HG02852 (cell line): ENCODE measurements at regions not wholly inside any gene's neighbourhood (a gene's known extent, or its start where the extent isn't known, plus 50 kb on each side); places are given as distances from the start of the nearest gene placed in this dataset.
"Not testable (repeated sequence)": the region's sequence is repeated elsewhere in the genome, so short reads cannot be mapped to it uniquely, and the experiment has no call there.

Experiments
- ATAC-seq: cut with Tn5 transposase; IDR thresholded peaks from one replicate; pipeline ENCODE4 v1.9.1; 2021; ENCODE audit warnings: mild to moderate bottlenecking, moderate library complexity; ENCODE audit not compliant: unreplicated experiment

DNA sequence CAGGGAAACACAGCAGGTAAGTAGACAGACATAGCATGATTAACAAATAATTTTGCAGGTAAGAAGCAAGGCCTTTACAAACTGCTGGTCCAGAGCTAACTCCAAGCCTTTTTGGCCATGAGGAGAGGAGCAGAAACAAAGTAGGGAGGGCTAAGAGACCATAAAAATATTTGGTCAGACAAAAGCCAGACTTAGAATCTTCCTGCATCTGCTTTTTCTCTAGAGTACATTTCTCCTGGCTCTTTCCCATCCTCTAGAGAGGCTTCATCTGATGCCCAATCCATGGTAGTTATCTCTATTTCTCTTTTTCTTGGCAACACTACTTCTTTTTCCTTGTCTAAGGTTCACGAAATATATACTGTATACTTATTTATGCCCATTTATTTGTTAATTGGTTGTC, 577.1 kb downstream of the PIK3C3 start:
- no peak for ATAC-seq

DNA sequence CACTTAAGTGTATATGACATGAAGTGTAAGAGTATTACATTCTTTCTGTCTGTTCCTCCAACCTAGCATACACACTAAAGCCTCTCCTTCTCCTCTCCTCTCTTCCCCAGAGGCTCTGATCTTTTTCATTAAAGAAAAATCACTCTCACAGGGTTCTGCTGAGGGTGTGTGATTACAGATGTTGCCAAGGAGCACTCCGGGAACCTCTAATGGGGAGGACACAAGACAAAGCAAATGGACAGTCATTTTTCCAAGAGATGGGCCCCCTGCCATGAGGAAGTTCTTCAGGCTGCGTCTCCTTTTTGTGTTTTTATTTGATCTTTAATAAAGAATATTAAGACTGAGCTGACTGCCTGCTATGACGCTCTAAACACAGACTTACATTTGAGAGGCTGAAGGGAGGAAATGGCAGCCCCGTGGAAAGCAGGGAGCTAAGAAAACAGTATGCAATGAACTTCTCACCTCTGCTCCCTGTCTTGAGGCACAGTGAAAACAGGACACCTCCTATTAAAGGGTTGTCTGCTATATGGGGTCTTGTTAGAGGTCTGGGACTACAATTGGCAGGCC, 578.1 kb downstream of the PIK3C3 start:
- no peak for ATAC-seq

DNA sequence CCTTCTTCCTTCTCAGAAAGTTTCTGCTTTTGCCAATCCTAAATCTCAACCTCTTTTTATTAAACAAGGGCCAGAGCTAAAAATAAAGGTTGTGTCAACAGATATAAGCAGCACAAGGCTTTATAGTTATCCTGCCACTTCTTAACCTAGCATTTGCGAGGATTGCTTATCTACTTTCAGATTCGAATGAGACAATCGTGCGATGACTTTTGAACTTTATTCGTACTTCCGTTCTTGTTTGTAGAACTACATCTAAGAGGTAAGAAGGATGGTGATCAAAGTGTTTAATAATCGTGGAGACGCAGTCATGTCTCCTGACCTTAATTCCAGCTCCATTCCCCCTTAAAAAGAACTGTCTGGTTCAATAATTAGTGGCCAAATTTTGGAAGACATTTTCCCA, 578.6 kb downstream of the PIK3C3 start:
- ATAC-seq, result no peak

DNA sequence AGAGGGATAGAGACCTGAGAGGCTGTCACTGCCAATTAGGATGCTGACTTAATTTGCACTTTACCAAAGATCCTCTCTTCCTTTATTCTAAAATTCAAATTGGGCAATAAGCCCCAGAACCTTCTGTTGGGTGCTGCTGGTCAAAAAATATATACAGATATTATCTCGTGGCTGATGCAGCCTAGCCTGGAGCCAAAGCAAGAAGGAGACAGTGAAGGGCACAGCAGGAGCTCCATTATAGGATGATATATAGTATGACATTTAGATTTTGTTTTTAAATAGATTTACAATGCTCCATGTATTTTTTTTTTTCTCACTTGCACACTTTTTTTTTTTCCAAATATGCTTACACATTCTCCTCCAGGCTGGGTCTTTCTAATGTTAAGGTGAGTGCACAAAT, 579.3 kb downstream of the PIK3C3 start:
- ATAC-seq, result no peak

DNA sequence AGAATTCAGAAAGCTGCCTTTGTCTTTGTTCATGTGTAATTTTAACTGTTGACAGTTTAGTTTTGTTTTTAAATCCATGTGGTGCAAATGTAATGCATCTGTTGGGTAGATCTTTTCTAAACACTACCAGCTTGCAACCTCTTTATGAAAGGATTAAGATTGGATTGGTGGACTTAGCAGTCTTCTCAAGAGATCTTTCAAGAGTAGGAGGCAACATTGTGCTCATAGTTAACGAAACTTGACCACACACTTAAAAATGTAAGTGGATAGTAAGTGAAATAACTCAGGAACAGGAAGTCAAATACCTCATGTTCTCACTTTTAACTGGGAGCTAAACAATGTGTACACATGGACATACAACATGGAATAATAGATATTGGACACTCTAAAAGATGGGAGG, 579.0 kb downstream of the RIT2 start:
- no peak for ATAC-seq

DNA sequence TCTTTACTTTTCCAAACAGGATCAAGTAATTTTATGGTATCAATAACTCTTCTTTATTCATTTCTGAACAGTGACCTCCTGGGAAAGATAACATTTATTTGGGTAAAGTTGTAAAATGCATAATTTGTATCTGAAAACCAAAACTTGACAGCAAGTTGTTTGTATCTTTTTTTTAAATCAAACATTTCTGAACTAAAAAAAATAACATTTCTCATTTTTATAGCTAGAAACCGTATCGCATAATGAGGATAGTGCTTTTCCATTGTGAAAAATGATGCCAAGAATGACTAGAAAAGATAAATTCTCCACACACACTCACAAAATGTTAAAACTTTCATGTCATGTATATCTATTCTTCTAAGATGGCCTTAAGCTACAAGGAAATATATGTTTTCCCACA, 578.2 kb downstream of the RIT2 start:
- ATAC-seq, result no peak

DNA sequence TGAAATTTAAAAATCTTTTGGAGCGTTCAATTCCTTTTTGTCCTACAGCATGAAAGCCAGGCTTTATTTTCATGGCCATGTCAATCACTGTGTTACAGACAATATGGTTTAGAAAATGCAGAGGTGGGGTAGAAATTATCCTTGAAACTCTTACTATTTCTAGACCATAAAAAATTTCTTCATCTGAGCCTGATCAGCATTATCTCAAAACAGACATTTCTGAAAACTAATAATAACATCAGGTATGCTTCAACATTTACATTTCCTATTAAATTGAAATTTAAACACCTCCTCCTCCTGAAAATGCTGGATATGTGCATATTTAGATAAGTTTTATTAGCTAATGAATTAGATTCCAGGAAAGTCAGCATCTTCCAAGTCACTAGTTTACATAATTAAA, 570.6 kb downstream of the RIT2 start:
- ATAC-seq, result no peak

DNA sequence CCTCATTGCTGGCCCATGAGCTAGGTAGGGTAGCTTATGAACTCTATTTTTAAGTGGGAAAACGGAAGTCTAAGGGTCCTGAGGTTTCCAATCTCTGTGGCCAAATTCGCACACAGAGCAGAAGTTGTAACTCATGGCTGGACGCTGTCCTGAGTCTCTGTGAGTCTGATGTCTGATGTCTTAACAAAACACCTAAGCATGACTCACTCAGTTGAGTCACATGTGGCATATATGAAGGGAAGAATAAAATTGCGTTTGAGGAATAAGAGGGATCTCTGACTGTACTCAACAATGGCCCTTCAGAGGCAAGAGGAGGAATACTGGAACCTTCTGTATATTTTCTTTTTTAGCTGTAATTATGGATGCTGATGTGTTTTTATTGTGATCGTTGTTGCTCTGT, 569.7 kb downstream of the RIT2 start:
- ATAC-seq, result no peak

DNA sequence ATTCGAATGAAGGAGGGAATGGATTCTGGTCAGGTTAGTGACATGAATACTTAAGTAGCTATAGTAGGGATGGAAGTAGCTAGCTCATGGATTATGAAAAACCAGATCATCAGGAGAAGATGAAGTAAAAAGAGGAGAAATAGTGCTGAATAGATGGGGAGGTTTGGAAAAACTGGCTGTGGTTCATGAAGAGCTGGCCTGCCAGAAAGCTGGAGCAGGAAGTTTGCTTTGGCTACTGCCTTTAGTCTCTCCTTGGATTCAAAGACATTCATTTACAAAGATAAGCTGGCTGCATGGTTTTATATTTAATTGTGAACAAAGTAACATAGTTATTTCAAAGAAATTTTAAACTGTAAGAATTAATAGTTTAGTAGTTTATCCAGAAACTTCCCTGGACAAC, 567.0 kb downstream of the RIT2 start:
- ATAC-seq, result no peak

DNA sequence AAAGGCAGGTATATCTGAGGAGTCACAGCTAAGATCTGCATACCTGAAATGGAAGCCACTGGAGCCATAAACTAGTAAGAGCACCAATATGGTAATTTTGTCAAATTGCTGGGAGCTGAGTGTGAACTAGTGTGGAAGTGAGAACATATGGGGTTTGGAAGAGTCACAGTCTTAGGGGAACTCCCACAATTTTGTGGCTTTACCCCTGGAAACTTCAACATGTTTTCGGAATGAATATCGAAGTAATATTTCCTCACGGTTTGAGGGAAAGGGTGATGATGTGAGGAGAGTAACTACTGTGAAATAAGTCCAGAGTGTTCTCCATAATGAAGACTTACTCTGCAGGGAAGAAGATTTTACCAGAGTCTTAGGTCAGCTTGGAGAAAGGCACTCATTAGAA, 565.9 kb downstream of the RIT2 start:
- no peak for ATAC-seq

DNA sequence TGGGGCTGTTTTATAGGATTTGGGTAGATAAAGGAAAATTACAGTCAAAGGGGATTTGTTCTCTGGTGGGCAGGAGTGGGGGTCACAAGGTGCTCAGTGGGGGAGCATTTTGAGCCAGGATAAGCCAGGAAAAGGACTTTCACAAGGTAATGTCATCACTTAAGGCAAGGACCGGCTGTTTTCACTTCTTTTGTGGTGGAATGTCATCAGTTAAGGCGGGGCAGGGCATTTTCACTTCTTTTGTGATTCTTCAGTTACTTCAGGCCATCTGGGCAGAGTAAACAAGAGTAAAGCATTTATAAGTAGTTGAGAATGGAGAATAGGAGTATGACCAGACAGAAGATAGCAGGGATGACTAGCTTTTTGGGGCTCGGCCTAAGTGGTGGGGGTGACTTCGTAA, 562.9 kb downstream of the RIT2 start:
- not testable (repeated sequence) for ATAC-seq

DNA sequence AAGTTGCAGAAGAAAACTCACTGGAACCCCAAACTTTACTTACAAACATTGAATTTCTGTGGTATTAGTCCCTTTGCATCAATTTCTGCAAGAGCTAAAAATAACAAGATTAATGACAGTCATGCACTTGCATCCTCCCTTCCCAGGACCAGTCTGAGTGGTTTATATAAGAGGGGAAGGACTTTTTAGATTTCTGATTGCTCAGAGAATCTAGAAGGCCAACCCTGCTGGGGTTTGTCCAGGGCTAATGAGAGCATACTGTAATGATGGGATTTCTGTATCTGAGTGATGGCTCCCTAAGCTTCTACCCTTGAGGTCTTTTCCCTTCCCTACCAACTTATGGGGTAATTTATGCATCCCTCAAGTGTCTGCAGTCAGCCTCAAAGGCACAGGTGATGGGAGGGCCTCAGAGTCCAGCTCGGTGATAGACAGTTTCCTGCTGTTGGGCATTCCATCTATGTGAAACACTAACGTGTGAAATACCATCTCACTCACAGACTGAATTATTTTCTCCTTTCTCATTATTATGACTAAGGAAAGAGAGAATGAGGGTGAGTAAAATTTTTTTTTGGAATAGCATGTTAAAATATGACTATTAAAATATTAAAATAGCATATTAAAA, 556.3 kb downstream of the RIT2 start:
- ATAC-seq, result no peak

DNA sequence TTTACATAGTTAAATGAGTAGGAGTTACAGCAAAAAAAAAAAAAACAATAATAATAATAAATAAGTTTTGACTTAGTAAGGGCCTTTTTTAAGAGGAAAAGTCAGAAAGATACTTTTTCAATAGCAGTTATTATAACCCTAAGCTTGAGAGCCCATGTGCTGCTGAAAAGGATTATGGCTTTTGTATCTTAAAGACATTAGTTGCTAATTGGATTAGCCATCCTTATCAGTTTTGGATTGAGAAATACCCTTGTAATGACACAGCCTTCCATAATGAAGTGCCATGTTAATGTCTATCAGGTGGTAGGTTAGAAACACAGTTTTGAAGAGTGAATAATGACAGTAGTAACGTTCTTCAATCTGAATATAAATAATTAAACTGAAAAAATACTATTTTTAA, 554.0 kb downstream of the RIT2 start:
- no peak for ATAC-seq

DNA sequence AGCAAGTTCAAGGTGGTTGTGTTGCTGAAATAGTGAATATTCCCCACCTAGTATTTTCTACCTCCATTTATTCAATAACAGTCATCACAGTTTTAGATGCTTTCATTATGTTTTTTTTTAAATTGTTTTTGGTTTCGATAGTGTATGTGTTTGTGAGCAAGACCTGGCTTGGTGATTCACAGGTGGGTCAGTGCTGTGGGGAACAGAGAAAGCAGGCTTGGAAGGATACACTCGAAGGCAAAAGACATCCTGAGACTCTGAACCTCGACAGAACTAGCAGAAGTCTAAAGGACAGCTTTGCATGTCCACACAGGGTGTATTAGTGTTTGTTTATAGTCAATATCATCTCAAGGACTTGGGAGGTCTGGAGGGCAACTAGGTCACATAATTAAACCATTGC, 551.5 kb downstream of the RIT2 start:
- no peak for ATAC-seq

DNA sequence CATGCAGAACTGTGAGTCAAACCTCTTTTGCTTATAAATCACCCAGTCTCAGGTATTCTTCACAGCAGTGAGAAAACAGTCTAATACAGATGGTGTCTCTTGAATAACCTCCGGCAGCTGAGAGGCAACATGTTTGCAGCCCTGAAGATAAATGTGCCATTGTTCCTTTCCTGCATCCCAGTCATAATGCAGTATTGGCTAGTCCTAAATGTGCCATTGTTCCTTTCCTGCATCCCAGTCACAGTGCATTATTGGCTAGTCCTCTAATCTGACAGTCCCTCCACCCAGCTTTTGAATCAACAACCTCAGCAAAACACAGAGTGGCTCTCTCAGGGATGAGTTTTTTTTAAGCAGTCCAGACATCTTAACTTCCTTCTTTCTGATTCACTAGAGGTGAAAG, 550.7 kb downstream of the RIT2 start:
- no peak for ATAC-seq

DNA sequence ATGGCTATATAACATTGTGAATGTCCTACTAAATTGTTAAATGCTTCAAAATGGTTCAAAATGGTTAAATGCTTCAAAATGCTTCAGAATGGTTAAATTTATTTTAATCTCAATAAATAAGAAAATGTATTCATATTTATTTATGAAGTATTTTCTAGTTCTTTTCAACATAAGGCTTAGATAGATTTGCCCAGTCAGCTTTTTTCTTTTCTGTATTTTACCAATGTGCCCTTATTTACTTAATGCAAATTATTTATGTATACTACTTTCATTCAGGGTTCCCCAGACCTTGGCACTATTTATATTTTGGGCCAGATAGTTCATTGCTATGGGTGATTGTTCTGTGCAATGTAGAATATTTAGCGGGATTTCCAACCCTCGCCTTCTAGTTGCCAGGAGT, 546.7 kb downstream of the RIT2 start:
- ATAC-seq, result no peak

DNA sequence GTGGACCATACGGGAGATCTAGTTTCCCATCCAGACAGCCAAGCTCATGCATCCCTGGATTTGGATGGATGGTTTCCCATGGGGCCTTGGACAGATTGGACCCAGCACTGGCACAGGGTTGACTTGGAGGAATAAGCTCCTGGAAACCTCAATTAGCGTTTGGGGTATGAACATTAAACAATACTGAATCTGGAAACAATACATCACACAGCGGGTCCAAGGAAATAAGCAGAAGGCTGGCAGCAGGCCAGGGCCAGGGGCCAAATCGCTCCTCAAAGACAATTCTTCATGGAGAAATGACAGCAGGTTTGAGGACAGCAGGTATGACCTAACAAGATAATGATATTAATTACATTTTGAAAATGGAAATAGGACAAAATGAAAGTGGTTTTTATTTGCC, 540.6 kb downstream of the RIT2 start:
- ATAC-seq, result no peak

DNA sequence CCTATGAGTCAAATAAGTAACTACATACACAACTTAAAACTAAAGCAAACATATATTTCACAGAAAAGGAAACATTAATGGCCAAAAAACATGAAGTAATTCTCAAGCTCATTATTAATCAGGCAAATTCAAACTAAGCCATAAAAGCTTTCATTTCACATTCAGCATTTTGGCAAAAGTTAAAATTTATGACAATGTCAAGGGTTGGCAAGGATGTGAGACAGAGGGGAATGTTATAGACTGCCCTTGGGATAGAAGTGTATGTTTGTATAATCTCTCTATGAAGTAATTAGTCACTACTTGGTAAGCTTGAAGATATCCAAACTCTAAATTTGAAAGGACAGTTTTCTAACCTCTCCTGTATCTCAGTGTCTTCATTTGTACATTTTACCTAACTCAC, 539.4 kb downstream of the RIT2 start:
- no peak for ATAC-seq

DNA sequence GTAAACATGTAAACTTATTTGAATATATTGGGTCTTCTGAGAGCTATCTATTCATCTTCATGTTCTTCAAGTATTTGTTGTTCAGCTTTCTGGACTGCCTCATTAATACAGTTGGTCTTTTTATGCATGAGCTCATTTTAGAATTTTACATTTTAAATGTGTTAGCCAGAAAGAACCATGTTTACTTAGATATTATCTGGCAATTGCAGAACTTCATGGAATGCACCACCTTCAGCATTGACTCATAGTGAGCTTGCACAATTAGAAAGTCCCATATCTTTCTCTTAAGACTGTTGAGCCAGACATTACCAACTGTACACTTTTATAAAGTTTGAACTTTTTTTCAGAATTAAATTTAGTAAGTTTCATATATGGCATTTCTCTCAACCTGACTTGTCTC, 536.7 kb downstream of the RIT2 start:
- ATAC-seq, result no peak

DNA sequence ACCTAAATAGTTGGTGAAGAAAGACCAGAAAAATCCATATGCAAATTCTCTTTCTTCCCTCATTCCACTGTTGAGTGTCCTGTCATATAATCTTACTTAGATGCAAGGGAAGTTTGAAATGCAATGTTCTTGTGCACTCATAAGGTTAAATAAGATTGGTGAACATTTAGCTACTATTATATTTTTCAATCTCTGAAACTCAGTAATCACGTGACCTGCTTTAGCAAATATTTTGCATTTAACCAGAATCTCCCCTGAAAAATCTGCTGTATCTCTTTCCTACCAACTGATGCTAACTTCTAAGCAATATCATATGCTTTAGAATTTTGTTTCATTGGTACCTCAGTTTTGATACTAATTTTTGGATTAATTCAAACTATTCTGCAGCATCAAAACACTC, 533.2 kb downstream of the RIT2 start:
- ATAC-seq, result no peak

DNA sequence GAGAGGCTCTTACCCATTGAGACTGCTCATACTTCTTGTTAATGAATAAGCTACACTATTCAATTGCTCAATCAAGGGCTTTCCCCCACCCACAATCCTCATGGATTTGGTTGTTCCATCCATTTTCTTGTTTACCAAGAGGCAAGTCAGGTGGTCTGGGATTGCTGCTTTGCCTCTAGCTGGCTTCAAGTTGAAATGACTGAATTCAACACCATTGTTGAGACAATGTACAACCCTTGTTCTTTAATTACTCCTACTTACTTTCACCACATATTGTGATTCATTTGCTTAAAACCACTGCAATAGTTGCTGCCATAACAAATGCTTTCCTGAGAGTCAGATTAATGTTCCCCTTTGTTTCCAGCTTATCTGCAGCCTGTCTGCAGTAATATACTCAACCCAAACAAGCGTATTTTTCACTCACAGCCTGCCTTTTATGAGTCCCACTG, 532.2 kb downstream of the RIT2 start:
- no peak for ATAC-seq

DNA sequence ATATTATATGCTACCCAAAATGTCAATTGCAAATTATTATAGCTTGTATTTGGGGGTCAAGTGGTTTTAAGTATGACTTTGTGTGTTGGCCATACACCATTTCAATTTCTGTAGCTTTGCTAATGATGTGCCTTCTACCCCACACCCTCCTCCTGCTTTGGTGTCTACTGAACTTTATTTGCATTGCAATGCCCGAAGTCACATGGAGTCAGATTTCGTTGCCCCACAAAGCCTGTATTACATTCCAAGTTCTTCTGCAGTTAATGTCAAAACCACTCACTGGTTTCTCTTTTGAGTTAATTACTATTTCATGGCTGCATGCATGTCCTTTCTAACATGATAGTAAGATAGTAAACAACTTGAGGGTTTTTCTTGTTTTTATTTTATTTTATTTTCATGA, 528.9 kb downstream of the RIT2 start:
- ATAC-seq, result no peak

DNA sequence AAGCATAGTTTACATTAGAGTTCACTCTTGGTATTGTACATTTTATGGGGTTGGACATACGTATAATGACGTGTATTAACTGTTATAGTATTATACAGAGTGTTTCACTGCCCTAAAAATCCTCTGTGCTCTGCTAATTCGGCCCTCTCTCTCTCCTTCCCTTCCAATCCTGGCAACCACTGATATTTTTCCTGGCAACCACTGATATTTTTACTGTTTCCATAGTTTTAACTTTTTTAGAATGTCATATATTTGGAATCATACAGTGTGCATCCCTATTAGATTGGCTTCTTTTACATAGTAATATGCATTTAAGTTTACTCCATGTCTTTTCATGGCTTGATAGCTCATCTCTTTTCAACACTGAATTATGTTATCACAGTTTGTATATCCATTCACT, 526.7 kb downstream of the RIT2 start:
- ATAC-seq, result no peak
